HT1080 (cell line): ENCODE measurements at regions not wholly inside any gene's neighbourhood (a gene's known extent, or its start where the extent isn't known, plus 50 kb on each side); places are given as distances from the start of the nearest gene placed in this dataset.
A peak's percentile ranks its signal among the peaks of the same experiment; 100 is the strongest.
"Not testable (repeated sequence)": the region's sequence is repeated elsewhere in the genome, so short reads cannot be mapped to it uniquely, and the experiment has no call there.

ENCODE experiments used
- DNase-seq: peaks from one replicate; pipeline ENCODE4 v3.0.0-alpha.2; 2015; ENCODE audit warnings: low read depth

- DNase-seq = no peak
Measured at GRCh38 chr2:53610260-53610659, 157.3 kb upstream of the CHAC2 start.

DNA sequence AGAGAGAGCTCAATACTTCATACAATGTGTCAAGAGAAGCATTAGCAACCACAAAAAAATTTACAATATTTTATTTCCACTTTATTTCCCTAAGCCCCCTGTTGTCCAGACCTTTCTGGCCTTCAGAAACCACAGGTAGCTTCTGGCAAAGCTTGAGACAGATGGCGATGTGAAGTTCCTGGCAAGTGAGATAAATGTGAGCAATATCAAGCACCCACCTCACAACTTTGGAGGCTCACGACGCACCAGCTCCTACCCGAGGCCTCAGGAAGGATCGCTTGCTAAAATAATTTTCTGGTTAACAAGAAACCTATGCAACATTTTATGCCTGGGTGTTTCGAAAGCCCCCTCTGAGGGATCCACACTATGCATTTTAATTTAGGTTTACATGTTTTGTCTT lies 158.1 kb upstream of the CHAC2 start:
- no peak for DNase-seq

- DNase-seq = no peak
Measured at GRCh38 chr2:53608293-53608692, 159.3 kb upstream of the CHAC2 start.

DNA sequence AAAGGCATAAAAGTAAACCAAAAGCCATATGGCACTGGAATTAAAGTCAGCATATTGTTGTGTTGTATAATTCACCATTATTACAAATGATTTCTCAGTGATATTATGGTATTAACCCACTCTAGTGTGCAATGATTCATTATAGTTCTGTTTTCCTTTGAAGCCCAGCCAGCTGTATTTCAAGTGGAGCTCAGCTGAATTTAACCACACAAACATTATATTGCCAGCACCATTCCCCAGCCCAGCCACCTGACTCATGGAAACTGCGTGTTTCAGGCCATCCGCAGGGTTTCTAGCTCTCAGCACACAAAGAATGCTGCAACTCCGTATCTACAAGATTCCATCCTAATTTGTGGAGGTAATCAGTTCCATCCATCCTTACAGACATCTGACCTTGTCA lies 166.8 kb upstream of the CHAC2 start:
- peak; percentile 53 for DNase-seq

DNA sequence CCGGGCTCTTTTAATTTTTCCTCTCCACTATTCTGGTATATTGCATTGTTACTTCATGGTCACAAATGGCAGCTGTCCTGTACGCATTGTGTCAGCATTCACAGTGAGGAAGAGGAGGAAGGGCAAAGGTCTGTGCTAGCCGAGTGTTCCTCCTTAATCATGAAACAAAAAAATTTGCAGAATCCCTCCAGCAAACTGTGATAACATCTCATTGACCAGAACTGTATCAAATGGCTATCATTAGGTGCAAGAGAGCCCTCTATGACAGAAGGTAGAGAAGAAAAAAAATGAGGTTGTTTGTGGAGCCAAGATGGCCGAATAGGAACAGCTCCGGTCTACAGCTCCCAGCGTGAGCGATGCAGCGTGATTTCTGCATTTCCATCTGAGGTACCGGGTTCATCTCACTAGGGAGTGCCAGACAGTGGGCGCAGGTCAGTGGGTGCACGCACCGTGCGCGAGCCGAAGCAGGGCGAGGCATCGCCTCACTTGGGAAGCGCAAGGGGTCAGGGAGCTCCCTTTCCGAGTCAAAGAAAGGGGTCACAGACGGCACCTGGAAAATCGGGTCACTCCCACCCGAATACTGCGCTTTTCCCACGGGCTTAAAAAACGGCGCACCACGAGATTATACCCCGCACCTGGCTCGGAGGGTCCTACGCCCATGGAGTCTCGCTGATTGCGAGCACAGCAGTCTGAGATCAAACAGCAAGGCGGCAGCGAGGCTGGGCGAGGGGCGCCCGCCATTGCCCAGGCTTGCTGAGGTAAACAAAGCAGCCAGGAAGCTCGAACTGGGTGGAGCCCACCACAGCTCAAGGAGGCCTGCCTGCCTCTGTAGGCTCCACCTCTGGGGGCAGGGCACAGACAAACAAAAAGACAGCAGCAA lies 180.6 kb upstream of the CHAC2 start:
- DNase-seq = not testable (repeated sequence)

DNA sequence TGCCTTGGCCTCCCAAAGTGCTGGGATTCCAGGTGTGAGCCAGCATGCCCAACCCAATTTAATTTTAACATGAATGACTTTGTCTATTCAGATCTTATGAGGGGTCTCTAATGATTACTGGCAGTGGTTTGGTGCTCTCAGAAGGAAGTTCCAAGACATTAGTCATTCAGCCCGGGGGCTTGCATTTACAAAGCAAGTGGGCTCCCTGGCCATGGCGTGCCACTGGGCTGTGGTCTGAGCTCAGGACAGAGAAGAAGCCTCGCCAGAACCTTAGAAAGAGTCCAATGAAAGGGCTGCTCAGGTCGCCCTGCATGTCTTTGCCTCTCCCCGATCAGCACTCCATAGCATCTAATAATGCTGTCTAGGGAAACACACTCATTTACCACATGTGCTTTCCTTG lies 182.6 kb upstream of the CHAC2 start:
- peak; percentile 3 for DNase-seq

DNA sequence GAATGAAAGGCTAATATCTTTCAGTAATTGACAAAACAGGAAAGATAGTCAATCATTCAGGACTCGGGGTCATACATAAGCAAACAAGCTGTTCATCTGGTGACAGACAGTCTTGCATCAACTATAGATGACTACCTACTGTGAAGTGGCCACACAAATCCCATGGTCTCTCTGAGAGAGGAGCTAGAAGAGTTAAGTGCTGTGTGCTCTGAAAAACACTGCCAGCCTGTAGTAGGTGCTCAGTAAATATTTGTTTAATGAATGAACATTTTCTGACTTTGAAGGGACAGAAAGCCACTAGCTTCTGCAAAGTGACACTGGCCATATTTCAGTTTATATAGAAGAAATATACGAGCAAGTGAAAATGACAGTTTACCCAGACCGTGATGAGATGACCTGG lies 184.0 kb upstream of the CHAC2 start:
- DNase-seq = no peak

GRCh38 chr2:53582556-53582955 lies 185.0 kb upstream of the CHAC2 start:
- DNase-seq = no peak

DNA sequence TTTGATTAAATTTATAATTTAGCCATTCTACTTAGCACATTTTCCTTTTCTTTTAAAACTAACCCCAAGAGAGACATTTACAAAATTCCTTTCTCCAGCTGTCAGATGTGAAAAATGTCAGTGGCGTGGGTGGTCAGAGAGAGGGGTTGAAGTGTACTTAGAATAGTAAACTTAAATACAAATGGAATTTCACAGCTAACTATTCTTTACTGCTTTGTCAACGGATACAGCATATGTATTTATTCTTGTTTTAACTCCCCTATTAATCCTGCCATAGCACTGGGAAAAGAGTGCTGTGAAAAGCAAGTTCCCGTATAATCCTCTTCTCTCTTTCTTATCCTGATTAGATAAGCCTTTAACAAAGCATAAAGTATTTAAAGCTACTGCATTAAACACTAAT lies 191.4 kb upstream of the CHAC2 start:
- DNase-seq = no peak

- DNase-seq = no peak
Measured at GRCh38 chr2:53575721-53576124, 191.9 kb upstream of the CHAC2 start.

- no peak for DNase-seq
Measured at GRCh38 chr2:53572696-53573095, 194.9 kb upstream of the CHAC2 start.

DNA sequence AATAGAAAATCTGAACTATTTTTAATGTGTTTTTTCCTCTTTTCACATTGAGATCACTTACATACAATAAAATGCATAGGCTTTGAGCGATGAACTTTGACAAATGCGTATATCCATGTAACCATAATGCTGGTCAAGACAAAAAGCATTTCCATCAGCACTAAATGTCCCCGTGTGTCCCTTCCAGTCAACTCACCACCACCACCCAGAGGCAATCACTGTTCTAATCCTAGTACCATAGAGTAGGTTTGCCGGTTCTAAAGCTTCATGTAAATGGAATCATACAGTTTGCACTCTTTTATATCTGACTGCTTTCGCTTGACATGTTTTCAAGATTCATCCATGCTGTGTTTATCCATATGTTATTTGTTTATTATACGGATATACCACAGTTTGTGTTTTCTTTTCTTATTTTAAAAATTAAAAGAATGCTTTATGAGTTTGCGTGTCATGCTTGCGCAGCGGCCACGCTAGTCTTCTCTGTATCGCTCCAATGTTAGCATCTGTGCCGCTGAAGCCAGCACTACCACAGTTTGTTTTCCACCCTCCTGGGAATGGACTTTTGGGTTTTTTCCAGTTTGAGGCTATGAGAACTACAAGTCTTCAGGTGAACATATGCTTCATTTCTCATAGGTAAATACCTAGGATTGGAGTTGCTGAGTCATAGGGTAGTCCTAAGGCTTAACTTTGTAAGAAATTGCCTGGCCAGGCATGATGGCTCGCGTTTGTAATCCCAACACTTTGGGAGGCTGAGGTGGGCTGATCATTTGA lies 197.5 kb upstream of the CHAC2 start:
- DNase-seq = no peak

GRCh38 chr2:53568469-53568868 lies 199.1 kb upstream of the CHAC2 start:
- peak; percentile 53 for DNase-seq

DNA sequence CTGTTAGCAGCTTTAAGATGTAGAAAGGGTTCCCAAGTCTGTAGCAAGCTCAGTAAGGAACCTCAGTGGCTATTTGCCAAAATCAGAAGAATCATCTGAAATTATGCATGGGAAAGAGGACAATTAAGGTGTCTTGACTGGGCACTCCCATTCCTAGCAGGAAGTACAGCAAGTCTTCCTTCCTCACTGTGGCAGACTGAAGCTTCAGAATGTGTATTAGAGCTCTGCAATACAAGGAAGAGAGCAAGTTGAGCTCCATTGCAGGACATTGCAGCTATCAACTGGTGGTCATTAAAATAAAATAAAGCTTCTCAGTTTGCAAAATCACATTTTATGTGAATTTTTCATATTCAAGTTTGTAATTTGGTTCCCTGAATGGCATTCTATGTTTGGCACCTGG lies 200.5 kb upstream of the CHAC2 start:
- DNase-seq = no peak

DNA sequence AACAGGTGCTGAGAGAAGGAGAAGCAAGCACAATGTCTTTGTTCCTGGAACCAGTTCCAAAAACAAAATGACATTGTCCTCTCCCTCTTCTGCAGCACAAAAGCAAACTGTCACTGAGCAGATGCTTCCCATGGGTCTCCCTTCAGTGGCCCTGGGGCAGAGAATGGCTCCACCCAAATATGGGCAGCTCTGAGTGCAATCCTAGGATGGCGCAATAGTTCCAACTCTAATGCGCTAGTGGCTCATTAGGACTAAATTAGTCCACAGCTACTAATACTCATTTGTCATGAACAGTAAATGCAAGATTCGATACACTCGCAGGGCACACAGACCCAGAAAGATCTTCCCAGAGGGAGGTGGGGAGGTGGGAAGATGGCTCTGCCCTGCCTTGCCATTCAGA lies 205.2 kb upstream of the CHAC2 start:
- no peak for DNase-seq

GRCh38 chr2:53561155-53561554 lies 206.4 kb upstream of the CHAC2 start:
- no peak for DNase-seq

DNA sequence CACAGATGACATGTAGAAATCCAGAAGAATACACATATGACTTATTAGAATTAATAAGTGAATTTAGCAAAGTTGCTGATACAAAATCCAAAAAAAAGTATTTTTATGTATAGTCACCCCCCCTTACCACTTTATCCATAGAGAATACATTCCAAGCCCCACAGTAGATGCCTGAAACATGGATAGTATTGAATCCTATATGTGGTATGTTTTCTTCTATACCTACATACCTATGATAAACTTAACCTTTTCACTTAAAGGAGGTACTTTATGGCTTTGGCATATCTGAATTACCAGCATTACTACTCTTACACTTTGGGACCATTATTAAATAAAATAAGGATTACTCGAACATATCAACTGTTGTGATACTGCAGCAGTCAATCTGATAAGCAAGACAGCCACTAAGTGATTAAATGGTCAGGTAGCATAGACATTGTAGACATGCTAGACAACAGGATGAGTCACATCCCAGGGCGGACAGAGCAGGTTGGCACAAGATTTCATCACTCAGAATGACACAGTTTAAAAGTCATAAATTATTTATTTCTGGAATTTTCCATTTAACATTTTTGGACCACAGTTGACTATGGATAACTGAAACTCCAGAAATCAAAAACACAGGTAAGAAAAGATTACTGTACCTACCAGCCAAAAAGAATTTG lies 208.2 kb upstream of the CHAC2 start:
- DNase-seq = peak; percentile 52

GRCh38 chr2:53558867-53559266 lies 208.7 kb upstream of the CHAC2 start:
- no peak for DNase-seq

GRCh38 chr2:53549497-53549896 lies 218.1 kb upstream of the CHAC2 start:
- DNase-seq = no peak

DNA sequence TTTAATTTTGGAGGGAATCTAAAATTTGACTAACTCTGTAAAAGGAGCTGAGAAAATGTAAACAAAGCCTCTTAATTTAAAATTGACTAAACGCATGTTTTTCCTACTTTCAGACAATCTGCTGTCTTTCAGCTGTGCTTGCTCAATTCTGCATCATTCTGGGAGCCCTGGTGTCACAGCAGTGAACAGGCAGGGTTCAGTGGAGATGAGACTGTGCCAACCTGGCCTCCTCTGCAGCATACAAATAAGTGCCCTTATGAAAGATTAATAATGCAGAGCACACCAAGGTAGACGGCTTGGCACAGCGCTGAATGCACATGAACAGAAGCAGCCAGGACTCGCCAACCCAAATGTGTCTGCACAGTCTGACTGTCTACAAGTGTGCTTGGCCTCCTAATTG lies 222.0 kb upstream of the CHAC2 start:
- DNase-seq = no peak

- no peak for DNase-seq
Measured at GRCh38 chr2:53544871-53545558, 222.6 kb upstream of the CHAC2 start.

GRCh38 chr2:53543083-53543482 lies 224.5 kb upstream of the CHAC2 start:
- DNase-seq = no peak
